Aorta (tissue), 5 donors: ENCODE measurements at regions not wholly inside any gene's neighbourhood (a gene's known extent, or its start where the extent isn't known, plus 50 kb on each side); places are given as distances from the start of the nearest gene placed in this dataset.

ENCODE experiments used
- ATAC-seq: fragments of 200-7000 bp; cut with Tn5 transposase; one replicate; pipeline ENCODE4 v1.9.1; 2022; ENCODE audit warnings: moderate library complexity; ENCODE audit not compliant: low FRiP score
- DNase-seq, 2 donors: peaks; one replicate each; pipeline ENCODE4 v3.0.0-alpha.2; 2020
- H3K27ac ChIP-seq, 2 donors: one replicate each; pipeline ENCODE4 v1.5.1; 2013; ENCODE audit warnings: low read length in 2 of 2, mild to moderate bottlenecking in 2 of 2, moderate library complexity in 2 of 2, control low read depth in 1 of 2, inconsistent platforms in 1 of 2, low read depth in 1 of 2
- H3K27me3 ChIP-seq, 2 donors: one replicate each; pipeline ENCODE4 v1.6.1; 2013; ENCODE audit warnings: control low read depth in 1 of 2, low read length in 1 of 2, mild to moderate bottlenecking in 1 of 2, moderate library complexity in 1 of 2; ENCODE audit not compliant: insufficient read depth in 2 of 2, control insufficient read depth in 1 of 2
- H3K36me3 ChIP-seq, 2 donors: one replicate each; pipeline ENCODE4 v1.6.1; 2013; ENCODE audit warnings: control low read depth in 1 of 2, low read length in 1 of 2, mild to moderate bottlenecking in 1 of 2; ENCODE audit not compliant: insufficient read depth in 2 of 2, control insufficient read depth in 1 of 2
- H3K4me1 ChIP-seq, 2 donors: one replicate each; pipeline ENCODE4 v1.6.1; 2013; ENCODE audit warnings: low read length in 2 of 2, control low read depth in 1 of 2, mild to moderate bottlenecking in 1 of 2, moderate library complexity in 1 of 2; ENCODE audit not compliant: insufficient read depth in 2 of 2, control insufficient read depth in 1 of 2
- H3K4me3 ChIP-seq, 2 donors: one replicate each; pipeline ENCODE4 v1.5.1; 2013; ENCODE audit warnings: low read length in 2 of 2, control low read depth in 1 of 2, mild to moderate bottlenecking in 1 of 2
- H3K9me3 ChIP-seq: one replicate; pipeline ENCODE4 v1.6.1; 2013; ENCODE audit warnings: mild to moderate bottlenecking, low read length; ENCODE audit not compliant: control insufficient read depth
- WGBS, 2 donors: extraction: QIAGEN DNeasy Blood & Tissue Kit; methylation state at CpG; one replicate each; pipeline ENCODE4 v1.1.7; 2013; 5-methylcytosine and 5-hydroxymethylcytosine counted together
- intact Hi-C, 2 donors: fragments of 100-400 bp; cut with DNase I; formaldehyde crosslinking; loops; one replicate each; pipeline versions ENCODE4 v1.14.2 to v1.15.0; 2022
- donor health status: healthy with polysubstance abuse.
- donor health status: Bipolar disorder and iron deficiency.
- donor health status: DM: no; HTN: no; CAD: no.
- donor health status: DM: no; HTN: no; CAD: no.
- donor health status: DM: yes; HTN: yes; CAD: no.

DNA sequence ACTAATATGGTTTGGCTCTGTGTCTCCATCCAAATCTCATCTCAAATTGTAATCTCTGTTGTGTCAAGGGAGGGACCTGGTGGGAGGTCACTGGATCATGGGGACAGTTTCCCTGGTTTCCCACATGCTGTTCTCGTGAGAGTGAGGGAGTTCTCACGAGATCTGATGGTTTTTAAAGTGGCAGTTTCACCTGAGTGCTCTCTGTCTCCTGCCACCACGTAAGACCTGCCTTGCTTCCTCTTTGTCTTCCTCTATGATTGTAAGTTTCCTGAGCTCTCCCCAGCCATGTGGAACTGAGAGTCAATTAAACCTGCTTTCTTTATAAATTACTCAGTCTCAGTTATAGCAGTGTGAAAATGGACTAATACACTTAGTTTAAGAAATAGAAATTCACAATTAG is 228.9 kb downstream of the CD47 start:
- no peak for ATAC-seq
- Histone ChIP-seq H3K9me3 (no peaks in the 10 kb centered on the region), H3K4me3 (no peak overlapping the region), H3K4me1 (no peaks in the 10 kb centered on the region), H3K27ac (no peak overlapping the region), H3K36me3 (no peaks in the 10 kb centered on the region), H3K27me3 (no peaks in the 10 kb centered on the region)
- DNase-seq: no peak
- intact Hi-C loops: no loop called here
- WGBS, 2 donors: 38 to 41% methylated on average over 3 of the region's 3 CpGs

- intact Hi-C loops: no loop called here
- Histone ChIP-seq H3K4me1 (no peaks in the 10 kb centered on the region), H3K4me3 (no peak overlapping the region), H3K36me3 (no peaks in the 10 kb centered on the region), H3K9me3 (no peaks in the 10 kb centered on the region), H3K27ac (no peak overlapping the region), H3K27me3 (no peaks in the 10 kb centered on the region)
- ATAC-seq: no peak
- DNase-seq: no peak
- 49 to 59% methylated on average over 2 of the region's 2 CpGs for WGBS, 2 donors
These were observed 229.4 kb downstream of the CD47 start for GRCh38 chr3:107861422-107861821.
